ENCODE measurements at regions not wholly inside any gene's neighbourhood (a gene's known extent, or its start where the extent isn't known, plus 50 kb on each side); places are given as distances from the start of the nearest gene placed in this dataset.
"Not testable (repeated sequence)": the region's sequence is repeated elsewhere in the genome, so short reads cannot be mapped to it uniquely, and the experiment has no call there.

GRCh38 chr12:43235721-43236120 lies 316.3 kb downstream of the ADAMTS20 start:
- no peak overlapping the region for H3K27ac Mint-ChIP-seq (ENCODE audit: unreplicated experiment)
- H3K27me3 ChIP-seq (ENCODE audit: insufficient read depth, low read length) = no peaks in the 10 kb centered on the region
- H3K4me2 ChIP-seq (ENCODE audit: low read length) = no peak overlapping the region
- DNase-seq (ENCODE audit: low read depth) = no peak
- no peak overlapping the region for H2AFZ ChIP-seq (ENCODE audit: low read depth, low read length)
- no peaks in the 10 kb centered on the region for H3K36me3 ChIP-seq (ENCODE audit: insufficient read depth, low read length)
- H3K4me1 Mint-ChIP-seq (ENCODE audit: low read depth, unreplicated experiment) = peaks cover 5% of the 10 kb centered on the region
- H3K9ac ChIP-seq (ENCODE audit: low read length) = no peak overlapping the region
- peaks cover 4% of the 10 kb centered on the region for H3K9me3 Mint-ChIP-seq (ENCODE audit: unreplicated experiment)
- peaks cover 4% of the 10 kb centered on the region for H3K4me1 ChIP-seq (ENCODE audit: insufficient read depth, low read length)
- H3K36me3 Mint-ChIP-seq (ENCODE audit: low read depth, unreplicated experiment) = no peaks in the 10 kb centered on the region
- H3K27ac ChIP-seq (ENCODE audit: low read depth, low read length) = no peak overlapping the region
- FAIRE-seq = no peak
- no peaks in the 10 kb centered on the region for H4K20me1 ChIP-seq (ENCODE audit: insufficient read depth, low read length)
- TF ChIP-seq EZH2 (IDR thresholded peaks at IDR 0.05; ENCODE audit: insufficient read depth, low read length) = no peak
- TF ChIP-seq, protein P1, sequence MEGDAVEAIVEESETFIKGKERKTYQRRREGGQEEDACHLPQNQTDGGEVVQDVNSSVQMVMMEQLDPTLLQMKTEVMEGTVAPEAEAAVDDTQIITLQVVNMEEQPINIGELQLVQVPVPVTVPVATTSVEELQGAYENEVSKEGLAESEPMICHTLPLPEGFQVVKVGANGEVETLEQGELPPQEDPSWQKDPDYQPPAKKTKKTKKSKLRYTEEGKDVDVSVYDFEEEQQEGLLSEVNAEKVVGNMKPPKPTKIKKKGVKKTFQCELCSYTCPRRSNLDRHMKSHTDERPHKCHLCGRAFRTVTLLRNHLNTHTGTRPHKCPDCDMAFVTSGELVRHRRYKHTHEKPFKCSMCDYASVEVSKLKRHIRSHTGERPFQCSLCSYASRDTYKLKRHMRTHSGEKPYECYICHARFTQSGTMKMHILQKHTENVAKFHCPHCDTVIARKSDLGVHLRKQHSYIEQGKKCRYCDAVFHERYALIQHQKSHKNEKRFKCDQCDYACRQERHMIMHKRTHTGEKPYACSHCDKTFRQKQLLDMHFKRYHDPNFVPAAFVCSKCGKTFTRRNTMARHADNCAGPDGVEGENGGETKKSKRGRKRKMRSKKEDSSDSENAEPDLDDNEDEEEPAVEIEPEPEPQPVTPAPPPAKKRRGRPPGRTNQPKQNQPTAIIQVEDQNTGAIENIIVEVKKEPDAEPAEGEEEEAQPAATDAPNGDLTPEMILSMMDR (IDR thresholded peaks at IDR 0.05; ENCODE audit: insufficient read depth, low read depth, low read length) = no peak
- no peaks in the 10 kb centered on the region for H3K79me2 ChIP-seq (ENCODE audit: insufficient read depth, low read length)
- H3K9me3 ChIP-seq (ENCODE audit: insufficient read depth, low read depth, low read length) = no peaks in the 10 kb centered on the region
- H3K4me3 Mint-ChIP-seq (ENCODE audit: unreplicated experiment) = no peak overlapping the region
- H3K4me3 ChIP-seq (ENCODE audit: insufficient read depth, low read depth, low read length) = no peak overlapping the region
- H3K27me3 Mint-ChIP-seq (ENCODE audit: low read depth, unreplicated experiment) = peaks cover 3% of the 10 kb centered on the region

- no peaks in the 10 kb centered on the region for H3K27me3 ChIP-seq (ENCODE audit: insufficient read depth, low read length)
- no peak overlapping the region for H3K27ac Mint-ChIP-seq (ENCODE audit: unreplicated experiment)
- H3K9me3 ChIP-seq (ENCODE audit: insufficient read depth, low read depth, low read length) = no peaks in the 10 kb centered on the region
- no peak overlapping the region for H3K27ac ChIP-seq (ENCODE audit: low read depth, low read length)
- peaks cover 4% of the 10 kb centered on the region for H3K4me1 ChIP-seq (ENCODE audit: insufficient read depth, low read length)
- peaks cover 3% of the 10 kb centered on the region for H3K27me3 Mint-ChIP-seq (ENCODE audit: low read depth, unreplicated experiment)
- H2AFZ ChIP-seq (ENCODE audit: low read depth, low read length) = no peak overlapping the region
- peaks cover 4% of the 10 kb centered on the region for H3K9me3 Mint-ChIP-seq (ENCODE audit: unreplicated experiment)
- no peak overlapping the region for H3K4me2 ChIP-seq (ENCODE audit: low read length)
- no peak overlapping the region for H3K4me3 Mint-ChIP-seq (ENCODE audit: unreplicated experiment)
- no peaks in the 10 kb centered on the region for H3K36me3 ChIP-seq (ENCODE audit: insufficient read depth, low read length)
- H3K36me3 Mint-ChIP-seq (ENCODE audit: low read depth, unreplicated experiment) = no peaks in the 10 kb centered on the region
- FAIRE-seq (no peak), DNase-seq (ENCODE audit: low read depth) (no peak)
- no peak overlapping the region for H3K4me3 ChIP-seq (ENCODE audit: insufficient read depth, low read depth, low read length)
- no peaks in the 10 kb centered on the region for H3K79me2 ChIP-seq (ENCODE audit: insufficient read depth, low read length)
- H3K4me1 Mint-ChIP-seq (ENCODE audit: low read depth, unreplicated experiment) = peaks cover 5% of the 10 kb centered on the region
- no peaks in the 10 kb centered on the region for H4K20me1 ChIP-seq (ENCODE audit: insufficient read depth, low read length)
- H3K9ac ChIP-seq (ENCODE audit: low read length) = no peak overlapping the region
- TF ChIP-seq, protein P1 (IDR thresholded peaks at IDR 0.05; ENCODE audit: insufficient read depth, low read depth, low read length) = no peak
These were observed 318.1 kb downstream of the ADAMTS20 start for GRCh38 chr12:43233861-43234260.

- no peaks in the 10 kb centered on the region for H3K27me3 ChIP-seq (ENCODE audit: insufficient read depth, low read length)
- DNase-seq (ENCODE audit: low read depth) (no peak), FAIRE-seq (no peak)
- no peak overlapping the region for H3K4me3 ChIP-seq (ENCODE audit: insufficient read depth, low read depth, low read length)
- H3K27ac ChIP-seq (ENCODE audit: low read depth, low read length) = no peak overlapping the region
- H3K9ac ChIP-seq (ENCODE audit: low read length) = no peak overlapping the region
- no peaks in the 10 kb centered on the region for H3K4me1 ChIP-seq (ENCODE audit: insufficient read depth, low read length)
- H4K20me1 ChIP-seq (ENCODE audit: insufficient read depth, low read length) = no peaks in the 10 kb centered on the region
- no peak overlapping the region for H3K27ac Mint-ChIP-seq (ENCODE audit: unreplicated experiment)
- H2AFZ ChIP-seq (ENCODE audit: low read depth, low read length) = no peak overlapping the region
- no peaks in the 10 kb centered on the region for H3K36me3 ChIP-seq (ENCODE audit: insufficient read depth, low read length)
- H3K27me3 Mint-ChIP-seq (ENCODE audit: low read depth, unreplicated experiment) = peaks cover under 1% of the 10 kb centered on the region
- peaks cover 2% of the 10 kb centered on the region for H3K4me1 Mint-ChIP-seq (ENCODE audit: low read depth, unreplicated experiment)
- peaks cover 6% of the 10 kb centered on the region for H3K9me3 Mint-ChIP-seq (ENCODE audit: unreplicated experiment)
- H3K9me3 ChIP-seq (ENCODE audit: insufficient read depth, low read depth, low read length) = no peaks in the 10 kb centered on the region
- H3K36me3 Mint-ChIP-seq (ENCODE audit: low read depth, unreplicated experiment) = peaks cover 1% of the 10 kb centered on the region
- TF ChIP-seq, protein P1 (IDR thresholded peaks at IDR 0.05; ENCODE audit: insufficient read depth, low read depth, low read length) = no peak
- no peak for TF ChIP-seq EZH2 (IDR thresholded peaks at IDR 0.05; ENCODE audit: insufficient read depth, low read length)
- H3K4me2 ChIP-seq (ENCODE audit: low read length) = no peak overlapping the region
- no peak overlapping the region for H3K4me3 Mint-ChIP-seq (ENCODE audit: unreplicated experiment)
- no peaks in the 10 kb centered on the region for H3K79me2 ChIP-seq (ENCODE audit: insufficient read depth, low read length)
These were observed 325.9 kb downstream of the ADAMTS20 start for GRCh38 chr12:43226151-43226550.

DNA sequence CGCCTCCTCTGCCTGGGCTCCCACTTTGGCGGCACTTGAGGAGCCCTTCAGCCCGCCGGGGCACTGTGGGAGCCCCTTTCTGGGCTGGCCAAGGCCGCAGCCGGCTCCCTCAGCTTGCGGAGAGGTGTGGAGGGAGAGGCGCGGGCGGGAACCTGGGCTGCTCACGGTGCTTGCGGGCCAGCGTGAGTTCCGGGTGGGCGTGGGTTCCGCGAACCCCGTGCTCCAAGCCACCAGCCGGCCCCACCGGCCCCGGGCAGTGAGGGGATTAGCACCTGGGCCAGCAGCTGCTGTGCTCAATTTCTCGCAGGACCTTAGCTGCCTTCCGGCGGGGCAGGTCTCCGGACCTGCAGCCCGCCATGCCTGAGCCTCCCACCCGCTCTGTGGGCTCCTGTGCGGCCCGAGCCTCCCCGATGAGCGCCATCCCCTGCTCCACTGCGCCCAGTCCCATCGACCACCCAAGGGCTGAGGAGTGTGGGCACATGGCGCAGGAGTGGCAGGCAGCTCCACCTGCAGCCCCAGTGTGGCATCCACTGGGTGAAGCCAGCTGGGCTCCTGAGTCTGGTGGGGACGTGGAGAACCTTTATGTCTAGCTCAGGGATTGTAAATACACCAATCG lies 327.7 kb downstream of the ADAMTS20 start:
- H3K4me3 Mint-ChIP-seq (ENCODE audit: unreplicated experiment); H3K9me3 ChIP-seq (ENCODE audit: insufficient read depth, low read depth, low read length); DNase-seq (ENCODE audit: low read depth); H3K79me2 ChIP-seq (ENCODE audit: insufficient read depth, low read length); H3K27me3 Mint-ChIP-seq (ENCODE audit: low read depth, unreplicated experiment); H3K9ac ChIP-seq (ENCODE audit: low read length); H2AFZ ChIP-seq (ENCODE audit: low read depth, low read length); H3K4me3 ChIP-seq (ENCODE audit: insufficient read depth, low read depth, low read length); H3K27me3 ChIP-seq (ENCODE audit: insufficient read depth, low read length); H3K36me3 ChIP-seq (ENCODE audit: insufficient read depth, low read length); FAIRE-seq; H3K4me2 ChIP-seq (ENCODE audit: low read length); H3K4me1 Mint-ChIP-seq (ENCODE audit: low read depth, unreplicated experiment); H3K9me3 Mint-ChIP-seq (ENCODE audit: unreplicated experiment); H3K36me3 Mint-ChIP-seq (ENCODE audit: low read depth, unreplicated experiment); H3K4me1 ChIP-seq (ENCODE audit: insufficient read depth, low read length); H4K20me1 ChIP-seq (ENCODE audit: insufficient read depth, low read length); H3K27ac ChIP-seq (ENCODE audit: low read depth, low read length); H3K27ac Mint-ChIP-seq (ENCODE audit: unreplicated experiment): not testable (repeated sequence)
